NB4 (cell line): ENCODE measurements at regions not wholly inside any gene's neighbourhood (a gene's known extent, or its start where the extent isn't known, plus 50 kb on each side); places are given as distances from the start of the nearest gene placed in this dataset.

Source experiments
- DNase-seq: peaks from one replicate; pipeline ENCODE4 v3.0.0; 2010; ENCODE audit warnings: low read depth
- H3K4me3 ChIP-seq: one replicate; pipeline ENCODE4 v1.5.1; 2011; ENCODE audit warnings: mild to moderate bottlenecking, low read depth, low read length, moderate library complexity
- CTCF ChIP-seq: IDR thresholded peaks from one replicate; pipeline ENCODE4 v1.5.1; 2012; ENCODE audit warnings: low read depth, low read length
- MAX ChIP-seq: IDR thresholded peaks from 2 replicates; pipeline ENCODE4 v1.6.1; 2011; ENCODE audit warnings: low read depth, low read length
- MYC ChIP-seq: IDR thresholded peaks from 2 replicates; pipeline ENCODE4 v1.6.1; 2011; ENCODE audit warnings: low read depth, low read length
- POLR2A ChIP-seq: IDR thresholded peaks from 2 replicates; pipeline ENCODE4 v1.6.1; 2011; ENCODE audit warnings: mild to moderate bottlenecking; ENCODE audit not compliant: insufficient read length; ENCODE audit errors: extremely low read depth

DNA sequence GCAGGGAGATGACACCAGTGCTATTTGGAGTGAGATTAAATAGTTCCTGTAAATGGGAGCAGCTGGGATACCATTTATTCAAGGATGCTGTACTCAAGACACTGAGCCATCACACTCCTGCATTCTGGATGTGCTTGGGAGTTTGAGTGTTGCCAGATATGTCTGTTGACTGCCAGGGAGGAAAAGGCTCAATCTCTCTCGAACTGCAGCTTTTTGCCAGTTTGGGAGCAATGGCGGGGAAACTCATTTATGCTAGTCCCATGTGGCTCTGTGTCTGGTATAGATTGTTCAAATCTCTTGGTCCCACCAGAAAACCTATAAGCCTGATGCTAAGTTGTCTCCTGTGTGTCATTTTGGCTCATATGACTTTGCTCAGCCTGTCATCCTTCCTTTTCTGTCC lies 363.6 kb downstream of the WDR72 start:
- TF ChIP-seq MAX (no peak), MYC (no peak)
- no peak overlapping the region for H3K4me3 ChIP-seq
- no peak for DNase-seq

DNA sequence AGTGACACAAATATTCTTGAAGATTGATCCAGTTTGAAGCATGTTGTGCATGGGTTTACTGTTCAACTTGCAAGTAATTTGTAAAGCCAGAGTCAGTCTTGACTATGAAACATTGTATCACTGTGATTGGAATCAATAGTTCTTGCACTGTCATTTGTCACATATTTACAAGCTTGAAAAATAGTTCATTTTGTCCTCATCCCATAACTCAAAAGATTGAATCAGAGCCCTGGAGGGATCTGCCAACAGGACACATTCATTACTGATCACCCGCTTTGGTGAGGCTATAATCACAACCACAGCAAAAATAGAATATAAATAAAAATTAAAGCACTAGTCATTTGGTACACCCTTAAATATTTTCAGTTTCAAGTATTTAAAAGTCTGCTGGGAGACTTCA lies 368.9 kb downstream of the WDR72 start:
- no peak for TF ChIP-seq CTCF
- TF ChIP-seq POLR2A = no peak
- TF ChIP-seq MAX = no peak
- TF ChIP-seq MYC = no peak
- no peak overlapping the region for H3K4me3 ChIP-seq

DNA sequence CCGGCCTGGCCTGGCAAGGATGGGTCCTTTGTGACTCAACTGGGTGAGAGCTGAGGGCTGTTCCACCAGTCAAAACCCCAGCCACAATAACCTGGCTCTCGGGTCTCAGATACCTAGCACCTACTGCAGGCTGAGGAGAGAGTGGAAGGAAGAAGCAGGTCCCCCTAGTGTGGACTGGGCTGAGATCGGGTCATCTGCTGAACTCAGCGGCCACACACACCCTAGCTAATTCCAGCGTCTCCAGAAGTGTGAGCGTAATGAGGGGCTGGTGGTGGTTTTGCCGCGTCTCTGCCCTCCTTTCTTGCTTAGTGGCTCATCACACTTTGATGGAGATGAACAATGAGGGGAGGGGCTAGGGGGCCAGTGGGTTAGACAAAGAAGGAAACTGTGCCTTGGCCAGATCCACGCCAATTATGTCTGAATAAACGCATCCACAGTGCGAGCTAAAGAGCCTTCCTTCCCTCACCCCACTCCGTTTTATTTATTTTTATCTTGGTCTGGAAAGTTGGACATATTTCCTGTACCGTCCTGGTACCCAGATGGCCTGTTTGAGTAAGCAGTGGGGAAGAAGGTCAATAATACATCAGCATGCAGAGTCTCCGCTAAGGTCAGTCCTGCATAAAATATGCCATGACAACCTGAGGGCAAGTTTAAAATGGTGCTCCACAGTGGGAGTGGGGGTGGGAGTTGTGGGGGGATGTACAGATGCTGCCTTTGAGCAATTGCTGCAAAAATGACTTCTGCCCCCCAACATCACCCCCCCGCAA lies 370.0 kb downstream of the WDR72 start:
- DNase-seq = no peak
- H3K4me3 ChIP-seq = no peak overlapping the region
- no peak for TF ChIP-seq MYC
- no peak for TF ChIP-seq MAX
- TF ChIP-seq CTCF = no peak
- no peak for TF ChIP-seq POLR2A

More for the DNA sequence above, 368.9 kb downstream of the WDR72 start:
- DNase-seq = no peak

DNA sequence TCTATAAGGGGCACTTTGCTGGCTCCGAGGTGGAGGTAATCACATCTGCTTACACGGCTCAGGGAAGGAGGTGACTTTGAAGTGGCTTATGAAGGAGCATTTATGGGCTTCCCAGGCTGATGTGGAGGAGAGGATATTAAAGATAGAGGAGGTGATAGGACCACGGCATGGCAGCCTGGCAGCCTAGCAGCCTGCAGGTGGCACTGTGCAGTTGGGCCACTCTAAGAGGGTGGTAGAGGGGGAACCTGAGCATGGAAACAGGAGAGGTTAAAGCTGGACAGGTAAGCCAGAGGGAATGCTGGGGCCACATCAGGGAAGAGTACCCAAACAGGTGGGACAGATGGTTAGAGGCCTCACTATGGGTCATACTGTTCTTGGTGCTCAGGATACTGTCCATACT lies 375.0 kb downstream of the WDR72 start:
- H3K4me3 ChIP-seq = no peak overlapping the region
- peak; percentile 3 for DNase-seq
- TF ChIP-seq MYC (no peak), CTCF (peak; percentile 42)

DNA sequence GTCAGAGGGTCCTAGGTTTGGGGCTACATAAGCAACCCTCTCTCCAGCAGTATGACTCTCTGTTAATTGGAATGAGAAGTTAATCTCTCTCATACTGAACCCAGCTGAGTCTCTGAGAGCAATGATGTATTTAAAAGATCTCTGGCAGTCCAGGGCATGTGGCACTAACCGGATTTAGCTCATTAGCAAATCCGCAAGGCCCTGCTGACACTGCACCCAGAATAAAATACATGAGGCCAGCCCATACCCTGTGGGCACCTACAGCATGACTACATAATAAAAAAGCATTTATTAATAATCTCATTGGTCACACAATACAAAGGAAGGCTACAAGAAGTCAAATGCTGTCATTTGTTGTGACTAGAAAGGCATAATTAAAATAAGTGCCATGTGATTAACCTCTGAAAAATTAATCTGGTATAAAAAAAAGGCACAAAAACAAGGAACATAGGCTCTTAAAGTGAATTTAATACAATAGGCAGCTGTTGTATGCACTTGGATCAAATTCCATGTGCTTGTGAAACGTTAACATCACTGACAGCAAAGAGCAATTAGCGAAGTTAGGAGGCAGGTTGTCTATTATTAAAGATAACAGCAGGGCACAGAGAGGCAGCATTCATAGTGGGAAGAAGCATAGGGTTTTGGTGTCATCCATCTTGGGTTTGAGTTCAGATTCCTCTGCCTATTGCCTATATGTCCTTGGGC lies 381.2 kb downstream of the WDR72 start:
- no peak for DNase-seq
- no peak overlapping the region for H3K4me3 ChIP-seq
- TF ChIP-seq POLR2A = no peak

DNA sequence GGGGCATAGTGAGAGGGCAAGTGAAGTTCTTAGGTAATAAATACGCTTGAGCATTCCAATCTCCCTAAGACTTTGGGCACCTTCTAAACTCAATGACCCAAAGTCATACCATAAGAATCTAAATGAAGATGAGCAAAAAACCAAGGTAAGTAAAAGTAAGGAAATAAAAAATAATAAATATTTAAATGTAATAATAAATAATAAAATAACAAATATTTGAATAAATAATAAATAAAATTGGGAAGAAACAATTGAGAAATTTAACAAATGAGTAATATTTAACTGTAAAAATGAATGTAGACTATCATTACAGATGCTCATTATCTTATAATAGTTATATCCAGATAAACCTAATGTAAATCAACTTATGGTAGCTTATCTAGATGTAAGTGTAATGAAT lies 391.7 kb downstream of the WDR72 start:
- no peak for DNase-seq
- TF ChIP-seq MYC = no peak
- TF ChIP-seq POLR2A = no peak
- TF ChIP-seq MAX = no peak
- TF ChIP-seq CTCF = no peak
- no peak overlapping the region for H3K4me3 ChIP-seq

DNA sequence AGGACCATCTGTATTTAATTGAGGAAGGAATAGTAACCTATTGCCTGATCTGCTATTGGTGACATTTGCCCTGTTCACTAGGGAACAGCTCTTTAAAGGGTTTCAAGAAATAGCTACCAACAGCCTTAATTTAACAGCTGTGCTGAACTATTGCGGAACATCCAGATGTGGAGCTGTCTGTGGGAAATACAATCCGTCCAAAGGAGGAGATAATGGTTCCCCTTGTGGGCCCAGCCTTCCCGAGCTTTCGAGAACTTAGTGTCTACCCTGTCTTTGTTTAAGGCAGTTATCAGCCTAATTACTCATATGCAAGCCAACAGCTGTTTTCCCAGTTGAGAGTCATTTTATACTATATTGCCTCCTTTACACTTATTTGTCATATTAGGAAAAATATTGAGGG lies 398.6 kb downstream of the WDR72 start:
- TF ChIP-seq MYC (no peak), POLR2A (no peak), MAX (no peak), CTCF (no peak)
- no peak for DNase-seq
- no peak overlapping the region for H3K4me3 ChIP-seq
